GM06990 (cell line): ENCODE measurements at regions not wholly inside any gene's neighbourhood (a gene's known extent, or its start where the extent isn't known, plus 50 kb on each side); places are given as distances from the start of the nearest gene placed in this dataset.

ENCODE experiments used
- DNase-seq: peaks from one replicate; pipeline ENCODE4 v3.0.0-alpha.2; 2011; ENCODE audit not compliant: insufficient read length; ENCODE audit errors: extremely low read depth
- H3K27me3 ChIP-seq: replicated peaks from 2 replicates; pipeline ENCODE4 v1.6.0; 2011; ENCODE audit warnings: low read length; ENCODE audit not compliant: control insufficient read depth, insufficient read depth
- H3K36me3 ChIP-seq: 2 replicates; pipeline ENCODE4 v1.5.1; 2011; ENCODE audit warnings: low read length; ENCODE audit not compliant: control insufficient read depth, insufficient read depth
- H3K4me3 ChIP-seq: replicated peaks from 2 replicates; pipeline ENCODE4 v1.5.1; 2011; ENCODE audit warnings: low read depth, mild to moderate bottlenecking, control low read depth, low read length
- TF ChIP-seq, protein P1 (sequence below): IDR thresholded peaks from 2 replicates; pipeline ENCODE4 v1.5.1; 2011; ENCODE audit warnings: low read length, control low read depth, mild to moderate bottlenecking, inconsistent platforms; ENCODE audit not compliant: insufficient read depth, poor library complexity, severe bottlenecking

DNA sequence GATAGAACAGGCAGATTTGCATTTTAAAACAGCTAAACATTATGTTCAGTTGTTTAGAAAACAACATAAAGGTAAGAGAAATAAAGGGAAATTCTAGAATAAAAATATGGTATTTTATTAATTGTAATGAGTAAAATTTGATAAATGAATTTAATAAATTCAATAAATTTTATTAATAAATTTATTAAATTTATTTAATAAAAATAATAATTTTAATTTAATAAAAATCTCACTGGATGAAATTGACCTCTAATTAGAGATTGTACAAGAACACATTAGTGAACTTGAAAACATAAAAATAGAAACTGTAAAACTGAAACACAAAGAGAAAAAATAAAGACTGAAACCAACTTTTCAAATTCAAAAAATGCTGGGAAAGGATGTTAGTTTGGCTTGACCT lies 605.7 kb upstream of the LRRC4C start:
- Histone ChIP-seq H3K36me3 (no peaks in the 10 kb centered on the region), H3K27me3 (no peaks in the 10 kb centered on the region), H3K4me3 (no peak overlapping the region)
- no peak for DNase-seq
- TF ChIP-seq, protein P1, sequence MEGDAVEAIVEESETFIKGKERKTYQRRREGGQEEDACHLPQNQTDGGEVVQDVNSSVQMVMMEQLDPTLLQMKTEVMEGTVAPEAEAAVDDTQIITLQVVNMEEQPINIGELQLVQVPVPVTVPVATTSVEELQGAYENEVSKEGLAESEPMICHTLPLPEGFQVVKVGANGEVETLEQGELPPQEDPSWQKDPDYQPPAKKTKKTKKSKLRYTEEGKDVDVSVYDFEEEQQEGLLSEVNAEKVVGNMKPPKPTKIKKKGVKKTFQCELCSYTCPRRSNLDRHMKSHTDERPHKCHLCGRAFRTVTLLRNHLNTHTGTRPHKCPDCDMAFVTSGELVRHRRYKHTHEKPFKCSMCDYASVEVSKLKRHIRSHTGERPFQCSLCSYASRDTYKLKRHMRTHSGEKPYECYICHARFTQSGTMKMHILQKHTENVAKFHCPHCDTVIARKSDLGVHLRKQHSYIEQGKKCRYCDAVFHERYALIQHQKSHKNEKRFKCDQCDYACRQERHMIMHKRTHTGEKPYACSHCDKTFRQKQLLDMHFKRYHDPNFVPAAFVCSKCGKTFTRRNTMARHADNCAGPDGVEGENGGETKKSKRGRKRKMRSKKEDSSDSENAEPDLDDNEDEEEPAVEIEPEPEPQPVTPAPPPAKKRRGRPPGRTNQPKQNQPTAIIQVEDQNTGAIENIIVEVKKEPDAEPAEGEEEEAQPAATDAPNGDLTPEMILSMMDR = no peak

DNA sequence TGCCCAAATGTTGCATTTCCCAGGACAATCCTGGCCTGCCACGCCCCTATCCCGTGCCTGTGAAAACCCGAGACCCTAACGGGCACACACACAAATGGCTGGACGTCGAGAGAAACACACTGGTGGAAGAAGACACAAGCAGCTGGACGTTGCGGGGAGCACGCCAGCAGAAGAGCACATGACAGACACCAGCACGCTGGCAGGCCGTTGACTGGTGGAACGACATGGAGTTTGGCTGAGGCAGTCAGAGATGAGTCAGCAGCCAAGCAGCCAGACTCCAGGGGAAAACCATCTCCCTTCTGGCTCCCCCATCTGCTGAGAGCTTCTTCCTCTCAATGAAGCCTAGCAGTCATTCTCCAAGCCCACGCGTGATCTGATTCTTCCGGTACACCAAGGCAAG lies 606.7 kb upstream of the LRRC4C start:
- H3K4me3 ChIP-seq = no peak overlapping the region
- TF ChIP-seq, protein P1 = no peak
- H3K36me3 ChIP-seq = no peaks in the 10 kb centered on the region
- no peak for DNase-seq
- H3K27me3 ChIP-seq = no peaks in the 10 kb centered on the region

DNA sequence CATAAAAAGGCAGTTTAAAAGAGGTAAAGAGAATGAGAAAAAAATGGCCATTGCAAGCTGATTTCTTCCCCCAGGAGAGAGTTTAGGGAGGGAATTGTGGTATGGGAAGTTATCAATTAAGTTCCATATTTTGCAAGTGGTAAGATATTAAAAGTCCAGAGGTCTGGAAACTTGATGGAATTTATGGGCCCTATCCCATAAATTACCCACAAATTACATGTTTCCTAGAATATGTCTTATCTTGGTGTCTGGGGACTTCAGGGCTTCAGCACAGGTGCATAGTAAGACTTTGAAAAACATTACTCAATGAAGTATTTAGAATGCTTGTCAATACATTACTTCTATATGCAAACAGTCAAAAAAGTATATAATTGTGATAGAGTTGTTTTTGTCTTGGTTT lies 614.9 kb upstream of the LRRC4C start:
- H3K36me3 ChIP-seq = no peaks in the 10 kb centered on the region
- no peak overlapping the region for H3K4me3 ChIP-seq
- no peak for DNase-seq
- no peaks in the 10 kb centered on the region for H3K27me3 ChIP-seq
- TF ChIP-seq, protein P1 = no peak

DNA sequence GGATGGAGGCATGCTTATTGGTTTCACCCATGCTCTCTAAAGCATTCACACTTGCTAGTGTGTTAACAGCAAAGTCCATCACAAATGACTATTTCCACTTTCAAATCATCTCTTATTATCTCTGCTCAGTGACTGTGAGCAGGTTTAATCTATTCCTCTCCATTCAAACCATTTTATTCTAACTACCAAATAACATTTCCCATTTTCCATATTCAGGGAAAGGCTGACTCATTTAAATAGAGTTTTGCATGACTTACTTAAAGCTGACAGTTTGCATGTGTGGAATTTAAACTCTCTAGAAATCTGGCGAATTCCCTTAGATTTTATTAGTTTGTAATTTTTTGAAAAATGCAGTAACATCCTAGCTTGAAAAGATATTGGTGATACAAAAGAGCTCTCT lies 615.7 kb upstream of the LRRC4C start:
- no peak for DNase-seq
- no peaks in the 10 kb centered on the region for H3K27me3 ChIP-seq
- TF ChIP-seq, protein P1 = no peak
- no peaks in the 10 kb centered on the region for H3K36me3 ChIP-seq
- H3K4me3 ChIP-seq = no peak overlapping the region

DNA sequence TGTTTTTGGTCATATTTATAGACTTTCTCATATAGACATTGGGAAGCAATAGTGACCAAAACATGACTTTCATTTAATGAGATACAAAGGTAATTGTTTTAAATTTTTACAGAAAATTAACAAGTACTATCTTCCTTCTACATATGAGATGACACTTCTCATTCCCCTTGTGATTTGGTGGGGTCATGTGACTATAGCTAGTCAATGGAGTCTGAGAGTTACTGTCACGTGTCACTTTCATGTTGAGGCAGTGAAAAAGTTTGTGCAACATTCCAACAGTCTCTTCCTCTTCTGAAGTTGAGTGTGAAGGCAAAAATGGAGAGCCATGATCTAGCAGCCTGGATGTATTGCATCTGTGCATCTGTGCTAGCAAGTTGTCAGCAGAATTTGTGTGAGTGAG lies 618.3 kb upstream of the LRRC4C start:
- DNase-seq = no peak
- TF ChIP-seq, protein P1 = no peak
- Histone ChIP-seq H3K27me3 (no peaks in the 10 kb centered on the region), H3K36me3 (no peaks in the 10 kb centered on the region), H3K4me3 (no peak overlapping the region)

DNA sequence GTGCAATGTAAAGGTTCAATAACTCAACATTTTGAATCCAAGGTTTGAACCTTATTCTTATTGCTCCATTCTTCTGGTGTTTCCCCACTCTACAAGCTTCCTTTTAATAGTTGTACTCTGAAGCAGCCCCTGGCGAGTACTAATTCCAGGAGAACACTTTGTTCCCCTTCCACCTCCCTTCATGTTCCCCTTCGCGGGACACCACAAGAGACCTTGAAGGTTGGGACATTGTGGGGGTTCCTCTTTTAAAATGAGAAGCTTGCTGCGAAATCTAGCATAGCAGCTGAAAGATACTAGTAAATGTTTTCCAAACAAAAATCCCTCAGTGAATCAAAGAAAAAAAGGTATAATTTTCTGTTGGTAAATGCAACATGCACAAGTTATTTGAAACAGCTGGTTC lies 626.3 kb upstream of the LRRC4C start:
- no peak overlapping the region for H3K4me3 ChIP-seq
- TF ChIP-seq, protein P1 = no peak
- DNase-seq = no peak
- H3K36me3 ChIP-seq = no peaks in the 10 kb centered on the region
- H3K27me3 ChIP-seq = no peaks in the 10 kb centered on the region
